ENCODE measurements at regions not wholly inside any gene's neighbourhood (a gene's known extent, or its start where the extent isn't known, plus 50 kb on each side); places are given as distances from the start of the nearest gene placed in this dataset.

DNA sequence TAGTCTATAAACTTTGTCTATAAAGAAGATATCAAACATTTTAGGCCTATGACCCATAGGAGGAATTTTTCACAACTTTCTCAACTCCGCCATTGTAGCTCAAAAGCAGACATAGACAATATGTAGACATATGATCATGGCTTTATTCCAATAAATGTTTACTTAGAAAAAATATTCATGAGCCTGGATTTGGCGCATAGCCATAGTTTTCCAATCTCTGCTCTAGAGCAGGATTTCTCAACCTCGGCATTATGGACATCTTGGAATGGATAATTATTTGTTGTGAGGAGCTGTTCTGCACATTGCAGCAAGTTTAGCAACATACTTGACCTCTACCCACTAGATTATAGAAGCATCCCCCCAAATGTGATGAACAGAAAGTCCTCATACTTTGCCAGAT is 532.6 kb downstream of the ANKRD7 start:
- H3K36me3 Mint-ChIP-seq (ENCODE audit: unreplicated experiment): no peaks in the 10 kb centered on the region
- H3K4me3 Mint-ChIP-seq (ENCODE audit: unreplicated experiment): no peak overlapping the region
- no peaks in the 10 kb centered on the region for H3K4me1 Mint-ChIP-seq (ENCODE audit: low read depth, unreplicated experiment)
- no peak overlapping the region for H3K27ac Mint-ChIP-seq (ENCODE audit: unreplicated experiment)
- no peaks in the 10 kb centered on the region for H3K9me3 Mint-ChIP-seq (ENCODE audit: unreplicated experiment)
- TF ChIP-seq, protein P1, sequence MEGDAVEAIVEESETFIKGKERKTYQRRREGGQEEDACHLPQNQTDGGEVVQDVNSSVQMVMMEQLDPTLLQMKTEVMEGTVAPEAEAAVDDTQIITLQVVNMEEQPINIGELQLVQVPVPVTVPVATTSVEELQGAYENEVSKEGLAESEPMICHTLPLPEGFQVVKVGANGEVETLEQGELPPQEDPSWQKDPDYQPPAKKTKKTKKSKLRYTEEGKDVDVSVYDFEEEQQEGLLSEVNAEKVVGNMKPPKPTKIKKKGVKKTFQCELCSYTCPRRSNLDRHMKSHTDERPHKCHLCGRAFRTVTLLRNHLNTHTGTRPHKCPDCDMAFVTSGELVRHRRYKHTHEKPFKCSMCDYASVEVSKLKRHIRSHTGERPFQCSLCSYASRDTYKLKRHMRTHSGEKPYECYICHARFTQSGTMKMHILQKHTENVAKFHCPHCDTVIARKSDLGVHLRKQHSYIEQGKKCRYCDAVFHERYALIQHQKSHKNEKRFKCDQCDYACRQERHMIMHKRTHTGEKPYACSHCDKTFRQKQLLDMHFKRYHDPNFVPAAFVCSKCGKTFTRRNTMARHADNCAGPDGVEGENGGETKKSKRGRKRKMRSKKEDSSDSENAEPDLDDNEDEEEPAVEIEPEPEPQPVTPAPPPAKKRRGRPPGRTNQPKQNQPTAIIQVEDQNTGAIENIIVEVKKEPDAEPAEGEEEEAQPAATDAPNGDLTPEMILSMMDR (IDR thresholded peaks at IDR 0.05; ENCODE audit: partially characterized antibody, unreplicated experiment): no peak
- H3K27me3 Mint-ChIP-seq (ENCODE audit: unreplicated experiment): no peaks in the 10 kb centered on the region
- DNase-seq: no peak

DNA sequence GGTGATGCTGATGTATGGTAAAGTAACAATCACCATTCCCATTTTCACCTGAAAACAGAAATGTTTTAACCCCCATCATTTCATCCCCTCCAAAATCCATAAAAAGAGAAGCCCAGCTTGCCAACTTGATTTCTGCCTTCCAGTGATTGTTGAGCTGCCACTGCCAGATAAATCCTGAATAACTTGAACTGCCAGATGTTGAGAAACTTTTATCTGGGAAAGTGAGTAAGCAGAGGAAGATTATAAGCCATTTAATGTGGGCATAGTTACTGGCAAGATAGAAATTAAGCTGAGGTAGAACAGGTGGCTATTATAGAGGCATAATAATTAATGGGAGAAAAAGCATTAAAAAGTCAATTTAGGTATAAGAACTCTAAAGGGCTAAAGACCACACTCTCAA is 534.1 kb downstream of the ANKRD7 start:
- Mint-ChIP-seq H3K9me3 (ENCODE audit: unreplicated experiment) (no peaks in the 10 kb centered on the region), H3K4me1 (ENCODE audit: low read depth, unreplicated experiment) (no peaks in the 10 kb centered on the region), H3K27me3 (ENCODE audit: unreplicated experiment) (no peaks in the 10 kb centered on the region), H3K27ac (ENCODE audit: unreplicated experiment) (no peak overlapping the region), H3K4me3 (ENCODE audit: unreplicated experiment) (no peak overlapping the region), H3K36me3 (ENCODE audit: unreplicated experiment) (no peaks in the 10 kb centered on the region)
- DNase-seq: no peak
- TF ChIP-seq, protein P1 (IDR thresholded peaks at IDR 0.05; ENCODE audit: partially characterized antibody, unreplicated experiment): no peak

GRCh38 chr7:118759921-118760320 is 535.4 kb downstream of the ANKRD7 start:
- H3K27ac Mint-ChIP-seq (ENCODE audit: unreplicated experiment): no peak overlapping the region
- H3K36me3 Mint-ChIP-seq (ENCODE audit: unreplicated experiment): no peaks in the 10 kb centered on the region
- H3K27me3 Mint-ChIP-seq (ENCODE audit: unreplicated experiment): no peaks in the 10 kb centered on the region
- no peak for DNase-seq
- no peak overlapping the region for H3K4me3 Mint-ChIP-seq (ENCODE audit: unreplicated experiment)
- TF ChIP-seq, protein P1 (IDR thresholded peaks at IDR 0.05; ENCODE audit: partially characterized antibody, unreplicated experiment): no peak
- H3K9me3 Mint-ChIP-seq (ENCODE audit: unreplicated experiment): no peaks in the 10 kb centered on the region
- H3K4me1 Mint-ChIP-seq (ENCODE audit: low read depth, unreplicated experiment): no peaks in the 10 kb centered on the region

GRCh38 chr7:118762451-118762850 is 537.9 kb downstream of the ANKRD7 start:
- Mint-ChIP-seq H3K36me3 (ENCODE audit: unreplicated experiment) (no peaks in the 10 kb centered on the region), H3K27me3 (ENCODE audit: unreplicated experiment) (no peaks in the 10 kb centered on the region), H3K4me3 (ENCODE audit: unreplicated experiment) (no peak overlapping the region), H3K4me1 (ENCODE audit: low read depth, unreplicated experiment) (no peaks in the 10 kb centered on the region), H3K27ac (ENCODE audit: unreplicated experiment) (no peak overlapping the region), H3K9me3 (ENCODE audit: unreplicated experiment) (no peaks in the 10 kb centered on the region)
- no peak for DNase-seq
- TF ChIP-seq, protein P1 (IDR thresholded peaks at IDR 0.05; ENCODE audit: partially characterized antibody, unreplicated experiment): no peak

DNA sequence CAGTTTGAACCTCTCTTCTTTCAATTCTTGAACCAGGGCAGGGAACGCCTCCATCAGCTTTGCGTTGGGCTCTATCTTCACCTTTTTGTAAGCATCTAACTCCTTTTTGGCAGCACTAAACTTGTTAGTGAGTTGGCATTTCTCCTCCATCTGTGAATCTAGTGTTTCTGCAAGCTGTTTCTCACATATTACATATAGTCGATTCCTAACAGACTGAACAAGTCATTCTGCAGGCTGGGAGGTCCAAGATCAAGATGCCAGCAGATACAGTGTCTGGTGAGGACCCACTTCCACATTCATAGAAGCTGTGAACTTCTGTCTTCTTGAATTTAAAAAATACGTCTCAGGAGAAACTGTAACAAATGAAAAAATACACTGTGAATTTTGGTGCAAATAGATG is 539.7 kb downstream of the ANKRD7 start:
- H3K4me3 Mint-ChIP-seq (ENCODE audit: unreplicated experiment): no peak overlapping the region
- H3K36me3 Mint-ChIP-seq (ENCODE audit: unreplicated experiment): no peaks in the 10 kb centered on the region
- TF ChIP-seq, protein P1 (IDR thresholded peaks at IDR 0.05; ENCODE audit: partially characterized antibody, unreplicated experiment): no peak
- no peaks in the 10 kb centered on the region for H3K4me1 Mint-ChIP-seq (ENCODE audit: low read depth, unreplicated experiment)
- H3K27me3 Mint-ChIP-seq (ENCODE audit: unreplicated experiment): no peaks in the 10 kb centered on the region
- DNase-seq: no peak
- no peak overlapping the region for H3K27ac Mint-ChIP-seq (ENCODE audit: unreplicated experiment)
- H3K9me3 Mint-ChIP-seq (ENCODE audit: unreplicated experiment): no peaks in the 10 kb centered on the region

Measured in glutamatergic neuron (in vitro differentiated cells).